Hypothalamus (tissue), 51 donors: ENCODE measurements at regions not wholly inside any gene's neighbourhood (a gene's known extent, or its start where the extent isn't known, plus 50 kb on each side); places are given as distances from the start of the nearest gene placed in this dataset.

ENCODE experiments used
- DNase-seq, 51 donors: peaks; one replicate each; lab custom pipeline; 2025; lab: John Stamatoyannopoulos, UW

DNA sequence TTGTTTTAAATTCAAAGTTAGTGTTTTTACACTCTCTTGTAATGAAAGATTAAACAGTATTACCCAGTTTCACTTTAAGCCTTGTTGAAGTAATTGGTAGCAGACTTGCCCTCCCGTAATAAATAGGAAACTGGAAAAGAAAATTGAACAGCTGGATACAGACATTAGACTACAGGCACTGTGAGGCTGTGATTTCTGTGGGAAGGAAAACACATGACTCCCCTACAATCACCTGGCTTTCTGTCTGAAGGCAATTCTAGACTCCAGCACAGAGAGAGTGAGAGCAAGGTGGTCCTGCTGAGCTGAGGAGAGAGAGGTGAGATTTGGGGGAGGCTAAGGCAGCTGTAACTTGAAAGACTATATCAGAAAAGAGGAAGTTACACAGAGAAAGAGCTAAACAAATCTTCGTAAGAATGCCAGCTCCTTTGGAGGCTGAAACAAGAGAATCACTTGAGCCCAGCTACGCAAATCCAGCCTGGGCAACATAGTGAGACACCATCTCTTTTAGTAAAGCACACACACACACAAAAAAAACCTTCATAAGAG is 57.8 kb upstream of the CDYL2 start:
- no peak for DNase-seq
